ENCODE measurements at regions not wholly inside any gene's neighbourhood (a gene's known extent, or its start where the extent isn't known, plus 50 kb on each side); places are given as distances from the start of the nearest gene placed in this dataset.

- no peak for TF ChIP-seq EZH2 (IDR thresholded peaks at IDR 0.05; ENCODE audit: insufficient read depth, low read length)
- TF ChIP-seq CTCF (IDR thresholded peaks at IDR 0.05; ENCODE audit: insufficient read depth, low read depth, low read length) = no peak
- H3K27me3 ChIP-seq (ENCODE audit: insufficient read depth, low read length) = no peaks in the 10 kb centered on the region
- Mint-ChIP-seq H3K36me3 (ENCODE audit: low read depth, unreplicated experiment) (no peaks in the 10 kb centered on the region), H3K4me1 (ENCODE audit: low read depth, unreplicated experiment) (peaks cover 2% of the 10 kb centered on the region), H3K27me3 (ENCODE audit: low read depth, unreplicated experiment) (no peaks in the 10 kb centered on the region), H3K4me3 (ENCODE audit: unreplicated experiment) (no peak overlapping the region), H3K9me3 (ENCODE audit: unreplicated experiment) (no peaks in the 10 kb centered on the region), H3K27ac (ENCODE audit: unreplicated experiment) (no peak overlapping the region)
- no peaks in the 10 kb centered on the region for H3K9me3 ChIP-seq (ENCODE audit: insufficient read depth, low read depth, low read length)
- H2AFZ ChIP-seq (ENCODE audit: low read depth, low read length) = no peak overlapping the region
- no peaks in the 10 kb centered on the region for H4K20me1 ChIP-seq (ENCODE audit: insufficient read depth, low read length)
- peak; percentile 68 for DNase-seq (ENCODE audit: low read depth)
- no peak overlapping the region for H3K4me3 ChIP-seq (ENCODE audit: insufficient read depth, low read depth, low read length)
- peak overlapping the region; percentile 37 for H3K4me2 ChIP-seq (ENCODE audit: low read length)
- peak overlapping the region; percentile 16 for H3K27ac ChIP-seq (ENCODE audit: low read depth, low read length)
- FAIRE-seq = no peak
- H3K4me1 ChIP-seq (ENCODE audit: insufficient read depth, low read length) = no peaks in the 10 kb centered on the region
- H3K9ac ChIP-seq (ENCODE audit: low read length) = no peak overlapping the region
- no peaks in the 10 kb centered on the region for H3K79me2 ChIP-seq (ENCODE audit: insufficient read depth, low read length)
- H3K36me3 ChIP-seq (ENCODE audit: insufficient read depth, low read length) = no peaks in the 10 kb centered on the region
These were observed 440.4 kb upstream of the CDH20 start for GRCh38 chr18:60892855-60893254.

- Histone ChIP-seq H2AFZ (ENCODE audit: low read depth, low read length) (no peak overlapping the region), H3K79me2 (ENCODE audit: insufficient read depth, low read length) (no peaks in the 10 kb centered on the region), H3K4me3 (ENCODE audit: insufficient read depth, low read depth, low read length) (no peak overlapping the region), H3K27me3 (ENCODE audit: insufficient read depth, low read length) (no peaks in the 10 kb centered on the region), H3K4me1 (ENCODE audit: insufficient read depth, low read length) (no peaks in the 10 kb centered on the region), H4K20me1 (ENCODE audit: insufficient read depth, low read length) (no peaks in the 10 kb centered on the region), H3K27ac (ENCODE audit: low read depth, low read length) (no peak overlapping the region), H3K9ac (ENCODE audit: low read length) (no peak overlapping the region), H3K36me3 (ENCODE audit: insufficient read depth, low read length) (no peaks in the 10 kb centered on the region), H3K4me2 (ENCODE audit: low read length) (peak overlapping the region; percentile 37), H3K9me3 (ENCODE audit: insufficient read depth, low read depth, low read length) (no peaks in the 10 kb centered on the region)
- Mint-ChIP-seq H3K27me3 (ENCODE audit: low read depth, unreplicated experiment) (no peaks in the 10 kb centered on the region), H3K36me3 (ENCODE audit: low read depth, unreplicated experiment) (no peaks in the 10 kb centered on the region), H3K27ac (ENCODE audit: unreplicated experiment) (no peak overlapping the region), H3K9me3 (ENCODE audit: unreplicated experiment) (no peaks in the 10 kb centered on the region), H3K4me3 (ENCODE audit: unreplicated experiment) (no peak overlapping the region), H3K4me1 (ENCODE audit: low read depth, unreplicated experiment) (peaks cover 2% of the 10 kb centered on the region)
- FAIRE-seq (no peak), DNase-seq (ENCODE audit: low read depth) (peak; percentile 9)
- TF ChIP-seq EZH2 (IDR thresholded peaks at IDR 0.05; ENCODE audit: insufficient read depth, low read length) = no peak
- TF ChIP-seq CTCF (IDR thresholded peaks at IDR 0.05; ENCODE audit: insufficient read depth, low read depth, low read length) = no peak
These were observed 439.7 kb upstream of the CDH20 start for GRCh38 chr18:60893355-60894097.

GRCh38 chr18:60894254-60894945 is 438.8 kb upstream of the CDH20 start:
- FAIRE-seq = no peak
- H3K4me3 Mint-ChIP-seq (ENCODE audit: unreplicated experiment) = no peak overlapping the region

More at GRCh38 chr18:60894254-60894945, 438.8 kb upstream of the CDH20 start:
- Histone ChIP-seq H3K9me3 (ENCODE audit: insufficient read depth, low read depth, low read length) (no peaks in the 10 kb centered on the region), H3K36me3 (ENCODE audit: insufficient read depth, low read length) (no peaks in the 10 kb centered on the region), H3K27ac (ENCODE audit: low read depth, low read length) (no peak overlapping the region), H3K79me2 (ENCODE audit: insufficient read depth, low read length) (no peaks in the 10 kb centered on the region), H4K20me1 (ENCODE audit: insufficient read depth, low read length) (no peaks in the 10 kb centered on the region), H3K4me3 (ENCODE audit: insufficient read depth, low read depth, low read length) (no peak overlapping the region), H2AFZ (ENCODE audit: low read depth, low read length) (no peak overlapping the region), H3K27me3 (ENCODE audit: insufficient read depth, low read length) (no peaks in the 10 kb centered on the region), H3K9ac (ENCODE audit: low read length) (no peak overlapping the region), H3K4me1 (ENCODE audit: insufficient read depth, low read length) (no peaks in the 10 kb centered on the region), H3K4me2 (ENCODE audit: low read length) (no peak overlapping the region)
- TF ChIP-seq CTCF (IDR thresholded peaks at IDR 0.05; ENCODE audit: insufficient read depth, low read depth, low read length) (no peak), EZH2 (IDR thresholded peaks at IDR 0.05; ENCODE audit: insufficient read depth, low read length) (no peak)
- Mint-ChIP-seq H3K27me3 (ENCODE audit: low read depth, unreplicated experiment) (no peaks in the 10 kb centered on the region), H3K4me1 (ENCODE audit: low read depth, unreplicated experiment) (peaks cover 2% of the 10 kb centered on the region), H3K27ac (ENCODE audit: unreplicated experiment) (no peak overlapping the region), H3K9me3 (ENCODE audit: unreplicated experiment) (no peaks in the 10 kb centered on the region), H3K36me3 (ENCODE audit: low read depth, unreplicated experiment) (no peaks in the 10 kb centered on the region)
- no peak for DNase-seq (ENCODE audit: low read depth)

Measured in astrocyte (in vitro differentiated cells and primary cell).